OCI-LY7 (cell line): ENCODE measurements at regions not wholly inside any gene's neighbourhood (a gene's known extent, or its start where the extent isn't known, plus 50 kb on each side); places are given as distances from the start of the nearest gene placed in this dataset.

Experiments used
- EZH2phosphoT487 ChIP-seq: fragments of 200-600 bp; sonication (generic); IDR thresholded peaks from 2 replicates; pipeline ENCODE4 v1.6.1; 2018; ENCODE audit warnings: low read depth, borderline replicate concordance, mild to moderate bottlenecking, mixed run types, antibody characterized with exemption, low read length, moderate library complexity, mixed read lengths
- TF ChIP-seq, protein P1 (sequence below): fragments of 200-600 bp; sonication (generic); conservative IDR thresholded peaks from 2 replicates; pipeline ENCODE4 v1.5.1; 2014; ENCODE audit warnings: mild to moderate bottlenecking, antibody characterized with exemption, low read length, moderate library complexity, mixed read lengths

- TF ChIP-seq, protein P1, sequence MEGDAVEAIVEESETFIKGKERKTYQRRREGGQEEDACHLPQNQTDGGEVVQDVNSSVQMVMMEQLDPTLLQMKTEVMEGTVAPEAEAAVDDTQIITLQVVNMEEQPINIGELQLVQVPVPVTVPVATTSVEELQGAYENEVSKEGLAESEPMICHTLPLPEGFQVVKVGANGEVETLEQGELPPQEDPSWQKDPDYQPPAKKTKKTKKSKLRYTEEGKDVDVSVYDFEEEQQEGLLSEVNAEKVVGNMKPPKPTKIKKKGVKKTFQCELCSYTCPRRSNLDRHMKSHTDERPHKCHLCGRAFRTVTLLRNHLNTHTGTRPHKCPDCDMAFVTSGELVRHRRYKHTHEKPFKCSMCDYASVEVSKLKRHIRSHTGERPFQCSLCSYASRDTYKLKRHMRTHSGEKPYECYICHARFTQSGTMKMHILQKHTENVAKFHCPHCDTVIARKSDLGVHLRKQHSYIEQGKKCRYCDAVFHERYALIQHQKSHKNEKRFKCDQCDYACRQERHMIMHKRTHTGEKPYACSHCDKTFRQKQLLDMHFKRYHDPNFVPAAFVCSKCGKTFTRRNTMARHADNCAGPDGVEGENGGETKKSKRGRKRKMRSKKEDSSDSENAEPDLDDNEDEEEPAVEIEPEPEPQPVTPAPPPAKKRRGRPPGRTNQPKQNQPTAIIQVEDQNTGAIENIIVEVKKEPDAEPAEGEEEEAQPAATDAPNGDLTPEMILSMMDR: no peak
- no peak for TF ChIP-seq EZH2phosphoT487
Observed at GRCh38 chr6:169881976-169882375, 130.6 kb downstream of the ERMARD start.
